HEK293T (cell line): ENCODE measurements at regions not wholly inside any gene's neighbourhood (a gene's known extent, or its start where the extent isn't known, plus 50 kb on each side); places are given as distances from the start of the nearest gene placed in this dataset.

Experiments
- ARNT ChIP-seq: fragments of 450-650 bp; IDR thresholded peaks from 2 replicates; pipeline ENCODE4 v1.6.1; 2017; ENCODE audit warnings: mild to moderate bottlenecking
- BHLHE40 ChIP-seq: fragments of 450-650 bp; IDR thresholded peaks from 2 replicates; pipeline ENCODE4 v1.6.1; 2016; ENCODE audit warnings: mild to moderate bottlenecking, moderate library complexity, borderline replicate concordance
- CTBP1 ChIP-seq: fragments of 450-650 bp; IDR thresholded peaks from 2 replicates; pipeline ENCODE4 v1.6.1; 2016; ENCODE audit warnings: borderline replicate concordance
- FOXA1 ChIP-seq: fragments of 450-650 bp; IDR thresholded peaks from 2 replicates; pipeline ENCODE4 v1.6.1; 2016; ENCODE audit warnings: mild to moderate bottlenecking
- FOXK2 ChIP-seq: fragments of 450-650 bp; IDR thresholded peaks from 2 replicates; pipeline ENCODE4 v1.6.1; 2016; ENCODE audit warnings: mild to moderate bottlenecking
- FOXM1 ChIP-seq: fragments of 450-650 bp; IDR thresholded peaks from 2 replicates; pipeline ENCODE4 v1.6.1; 2017; ENCODE audit warnings: mild to moderate bottlenecking, borderline replicate concordance
- HDGF ChIP-seq: fragments of 450-650 bp; IDR thresholded peaks from 2 replicates; pipeline ENCODE4 v1.6.1; 2017; ENCODE audit warnings: antibody characterized with exemption, borderline replicate concordance
- LEF1 ChIP-seq: fragments of 450-650 bp; IDR thresholded peaks from 2 replicates; pipeline ENCODE4 v1.6.1; 2017; ENCODE audit warnings: mild to moderate bottlenecking, borderline replicate concordance
- SP1 ChIP-seq: fragments of 450-650 bp; IDR thresholded peaks from 2 replicates; pipeline ENCODE4 v1.6.1; 2017
- SUZ12 ChIP-seq: fragments of 450-650 bp; IDR thresholded peaks from 2 replicates; pipeline ENCODE4 v1.6.1; 2016; ENCODE audit warnings: mild to moderate bottlenecking
- TARDBP ChIP-seq: fragments of 450-650 bp; IDR thresholded peaks from 2 replicates; pipeline ENCODE4 v1.6.1; 2016
- ZNF384 ChIP-seq: fragments of 450-650 bp; IDR thresholded peaks from 2 replicates; pipeline ENCODE4 v1.6.1; 2016
- TF ChIP-seq, protein P1 (sequence below): fragments of 450-650 bp; IDR thresholded peaks from 2 replicates; pipeline ENCODE4 v1.6.1; 2016

DNA sequence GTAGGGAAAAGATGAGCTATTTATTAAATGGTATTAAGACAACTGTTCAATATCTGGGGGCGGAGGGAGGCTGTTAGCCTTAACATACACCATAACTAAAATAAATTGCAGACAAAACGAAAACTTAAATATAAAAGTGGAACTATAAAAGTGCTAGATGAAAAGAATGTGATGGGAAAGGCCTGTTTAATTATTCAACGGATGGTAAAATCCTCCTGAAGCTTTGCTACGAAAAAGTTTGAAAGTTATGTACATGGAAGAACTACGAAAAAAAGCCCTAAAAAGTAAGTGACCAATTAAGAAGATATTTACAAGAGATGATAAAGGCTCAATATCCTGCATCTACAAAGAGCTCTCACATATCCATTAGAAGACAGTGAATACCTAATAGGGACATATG, 197.8 kb upstream of the IER5L start:
- no peak for TF ChIP-seq SP1
- no peak for TF ChIP-seq FOXK2
- no peak for TF ChIP-seq HDGF
- TF ChIP-seq FOXA1, result no peak
- TF ChIP-seq BHLHE40, result no peak
- no peak for TF ChIP-seq TARDBP
- no peak for TF ChIP-seq SUZ12
- TF ChIP-seq FOXM1, result no peak
- TF ChIP-seq, protein P1, sequence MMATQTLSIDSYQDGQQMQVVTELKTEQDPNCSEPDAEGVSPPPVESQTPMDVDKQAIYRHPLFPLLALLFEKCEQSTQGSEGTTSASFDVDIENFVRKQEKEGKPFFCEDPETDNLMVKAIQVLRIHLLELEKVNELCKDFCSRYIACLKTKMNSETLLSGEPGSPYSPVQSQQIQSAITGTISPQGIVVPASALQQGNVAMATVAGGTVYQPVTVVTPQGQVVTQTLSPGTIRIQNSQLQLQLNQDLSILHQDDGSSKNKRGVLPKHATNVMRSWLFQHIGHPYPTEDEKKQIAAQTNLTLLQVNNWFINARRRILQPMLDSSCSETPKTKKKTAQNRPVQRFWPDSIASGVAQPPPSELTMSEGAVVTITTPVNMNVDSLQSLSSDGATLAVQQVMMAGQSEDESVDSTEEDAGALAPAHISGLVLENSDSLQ, result no peak
- TF ChIP-seq ZNF384, result no peak
- no peak for TF ChIP-seq CTBP1
- no peak for TF ChIP-seq ARNT
- TF ChIP-seq LEF1, result no peak
